ENCODE measurements at regions not wholly inside any gene's neighbourhood (a gene's known extent, or its start where the extent isn't known, plus 50 kb on each side); places are given as distances from the start of the nearest gene placed in this dataset.

- no peaks in the 10 kb centered on the region for H3K9me3 ChIP-seq (ENCODE audit: control insufficient read depth, low read length)
- H3K27me3 ChIP-seq (ENCODE audit: control insufficient read depth in 1 of 2, insufficient read depth in 2 of 2, low read length in 1 of 2) = no peaks in the 10 kb centered on the region
- H3K36me3 ChIP-seq (ENCODE audit: control insufficient read depth in 1 of 2, insufficient read depth in 2 of 2, low read length in 1 of 2) = no peaks in the 10 kb centered on the region
- H3K27ac ChIP-seq (ENCODE audit: low read depth in 1 of 2, low read length in 2 of 2) = no peak overlapping the region
- intact Hi-C loops (cut with DNase I) = no loop called here
- no peak for ATAC-seq (ENCODE audit: low FRiP score)
- H3K4me1 ChIP-seq (ENCODE audit: control insufficient read depth in 1 of 2, insufficient read depth in 2 of 2, low read length in 2 of 2) = no peaks in the 10 kb centered on the region
- 82 to 84% methylated on average over 1 of the region's 1 CpG for WGBS, 2 donors
- no peak overlapping the region for H3K4me3 ChIP-seq (ENCODE audit: low read length in 2 of 2)
- DNase-seq = no peak
Measured at GRCh38 chr3:154708554-154708953, 278.6 kb upstream of the GPR149 start.

DNA sequence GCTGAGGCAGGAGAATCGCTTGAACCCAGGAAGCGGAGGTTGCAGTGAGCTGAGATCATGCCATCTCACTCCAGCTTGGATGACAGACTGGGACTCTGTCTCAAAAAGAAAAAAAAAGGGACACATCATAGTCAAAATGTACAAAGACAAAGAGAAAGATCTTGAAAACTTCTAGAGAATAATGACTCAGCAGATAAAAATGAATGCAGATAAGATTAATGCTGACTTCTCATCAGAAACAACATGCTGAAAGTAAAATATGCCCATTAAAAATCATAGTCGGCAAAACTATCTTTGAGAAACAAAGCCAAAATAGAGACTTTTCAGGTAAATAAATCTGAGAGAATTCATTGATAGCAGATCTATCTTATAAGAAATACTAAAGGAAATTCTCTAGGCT, 271.1 kb upstream of the GPR149 start:
- intact Hi-C loops (cut with DNase I) = no loop called here
- no peaks in the 10 kb centered on the region for H3K4me1 ChIP-seq (ENCODE audit: control insufficient read depth in 1 of 2, insufficient read depth in 2 of 2, low read length in 2 of 2)
- WGBS, 2 donors = 79 to 88% methylated on average over 3 of the region's 3 CpGs
- H3K27ac ChIP-seq (ENCODE audit: low read depth in 1 of 2, low read length in 2 of 2) = no peak overlapping the region
- ATAC-seq (ENCODE audit: low FRiP score) = no peak
- no peak overlapping the region for H3K4me3 ChIP-seq (ENCODE audit: low read length in 2 of 2)
- no peaks in the 10 kb centered on the region for H3K36me3 ChIP-seq (ENCODE audit: control insufficient read depth in 1 of 2, insufficient read depth in 2 of 2, low read length in 1 of 2)
- no peak for DNase-seq
- H3K9me3 ChIP-seq (ENCODE audit: control insufficient read depth, low read length) = no peaks in the 10 kb centered on the region
- H3K27me3 ChIP-seq (ENCODE audit: control insufficient read depth in 1 of 2, insufficient read depth in 2 of 2, low read length in 1 of 2) = no peaks in the 10 kb centered on the region

DNA sequence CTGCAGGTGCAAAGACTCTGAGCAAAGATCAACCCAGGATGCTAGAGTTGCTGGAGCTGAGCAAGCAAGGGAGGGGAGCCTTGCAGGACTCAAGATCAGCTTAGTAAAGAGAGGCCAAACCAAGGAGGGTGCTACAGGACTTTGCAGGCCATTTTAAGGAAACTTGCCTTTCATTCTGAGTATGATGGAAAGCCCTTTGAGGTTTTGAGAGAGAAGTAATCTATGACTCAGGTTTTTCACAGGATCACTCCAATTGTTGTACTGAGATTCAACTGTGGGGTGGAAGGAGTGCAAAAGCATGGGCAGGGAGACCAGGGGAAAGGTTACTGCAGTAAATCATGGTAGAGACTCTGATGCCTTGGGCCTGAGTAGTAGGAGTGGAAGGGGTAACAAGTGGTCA, 260.4 kb upstream of the GPR149 start:
- intact Hi-C loops (cut with DNase I) = no loop called here
- Histone ChIP-seq H3K4me1 (ENCODE audit: control insufficient read depth in 1 of 2, insufficient read depth in 2 of 2, low read length in 2 of 2) (no peaks in the 10 kb centered on the region), H3K9me3 (ENCODE audit: control insufficient read depth, low read length) (no peaks in the 10 kb centered on the region), H3K4me3 (ENCODE audit: low read length in 2 of 2) (no peak overlapping the region), H3K27ac (ENCODE audit: low read depth in 1 of 2, low read length in 2 of 2) (no peak overlapping the region), H3K36me3 (ENCODE audit: control insufficient read depth in 1 of 2, insufficient read depth in 2 of 2, low read length in 1 of 2) (no peaks in the 10 kb centered on the region), H3K27me3 (ENCODE audit: control insufficient read depth in 1 of 2, insufficient read depth in 2 of 2, low read length in 1 of 2) (no peaks in the 10 kb centered on the region)
- DNase-seq (no peak), ATAC-seq (ENCODE audit: low FRiP score) (no peak)

- intact Hi-C loops (cut with DNase I) = no loop called here
- 43 to 52% methylated on average over 6 of the region's 6 CpGs for WGBS, 2 donors
- H3K27ac ChIP-seq (ENCODE audit: low read depth in 1 of 2, low read length in 2 of 2) = no peak overlapping the region
- no peak for ATAC-seq (ENCODE audit: low FRiP score)
- H3K9me3 ChIP-seq (ENCODE audit: control insufficient read depth, low read length) = peaks cover 4% of the 10 kb centered on the region
- H3K36me3 ChIP-seq (ENCODE audit: control insufficient read depth in 1 of 2, insufficient read depth in 2 of 2, low read length in 1 of 2) = no peaks in the 10 kb centered on the region
- H3K4me1 ChIP-seq (ENCODE audit: control insufficient read depth in 1 of 2, insufficient read depth in 2 of 2, low read length in 2 of 2) = no peaks in the 10 kb centered on the region
- H3K27me3 ChIP-seq (ENCODE audit: control insufficient read depth in 1 of 2, insufficient read depth in 2 of 2, low read length in 1 of 2) = no peaks in the 10 kb centered on the region
- H3K4me3 ChIP-seq (ENCODE audit: low read length in 2 of 2) = no peak overlapping the region
- no peak for DNase-seq
Measured at GRCh38 chr3:154684440-154684839, 254.4 kb upstream of the GPR149 start.

DNA sequence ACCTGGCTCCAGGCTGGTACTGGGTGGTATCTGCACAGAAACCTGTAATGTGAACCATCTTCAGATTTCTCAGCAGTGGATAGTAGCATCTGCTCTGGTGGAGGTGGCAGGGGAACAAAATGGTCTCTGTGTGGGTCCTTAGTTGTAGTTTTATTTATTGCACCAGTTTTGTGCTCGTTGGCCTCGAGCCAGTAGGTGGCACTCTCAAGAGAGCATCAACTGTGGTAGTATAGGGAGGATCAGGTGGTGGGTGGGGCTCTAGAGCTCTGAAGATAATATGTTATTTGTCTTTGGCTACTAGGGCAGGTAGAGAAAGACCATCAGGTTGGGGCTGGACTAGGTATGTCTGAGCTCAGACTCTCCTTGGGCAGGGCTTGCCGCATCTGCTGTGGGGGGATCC, 254.0 kb upstream of the GPR149 start:
- Histone ChIP-seq H3K9me3 (ENCODE audit: control insufficient read depth, low read length) (peaks cover 4% of the 10 kb centered on the region), H3K4me3 (ENCODE audit: low read length in 2 of 2) (no peak overlapping the region), H3K4me1 (ENCODE audit: control insufficient read depth in 1 of 2, insufficient read depth in 2 of 2, low read length in 2 of 2) (no peaks in the 10 kb centered on the region), H3K36me3 (ENCODE audit: control insufficient read depth in 1 of 2, insufficient read depth in 2 of 2, low read length in 1 of 2) (no peaks in the 10 kb centered on the region), H3K27ac (ENCODE audit: low read depth in 1 of 2, low read length in 2 of 2) (no peak overlapping the region), H3K27me3 (ENCODE audit: control insufficient read depth in 1 of 2, insufficient read depth in 2 of 2, low read length in 1 of 2) (no peaks in the 10 kb centered on the region)
- no peak for ATAC-seq (ENCODE audit: low FRiP score)
- intact Hi-C loops (cut with DNase I) = no loop called here
- no peak for DNase-seq
- WGBS, 2 donors = 78 to 81% methylated on average over 3 of the region's 3 CpGs

- H3K27me3 ChIP-seq (ENCODE audit: control insufficient read depth in 1 of 2, insufficient read depth in 2 of 2, low read length in 1 of 2) = no peaks in the 10 kb centered on the region
- H3K36me3 ChIP-seq (ENCODE audit: control insufficient read depth in 1 of 2, insufficient read depth in 2 of 2, low read length in 1 of 2) = no peaks in the 10 kb centered on the region
- intact Hi-C loops (cut with DNase I) = no loop called here
- peaks cover 2% of the 10 kb centered on the region for H3K9me3 ChIP-seq (ENCODE audit: control insufficient read depth, low read length)
- H3K27ac ChIP-seq (ENCODE audit: low read depth in 1 of 2, low read length in 2 of 2) = no peak overlapping the region
- H3K4me3 ChIP-seq (ENCODE audit: low read length in 2 of 2) = no peak overlapping the region
- ATAC-seq (ENCODE audit: low FRiP score) (no peak), DNase-seq (no peak)
- WGBS, 2 donors = 47 to 68% methylated on average over 1 of the region's 1 CpG
- no peaks in the 10 kb centered on the region for H3K4me1 ChIP-seq (ENCODE audit: control insufficient read depth in 1 of 2, insufficient read depth in 2 of 2, low read length in 2 of 2)
Measured at GRCh38 chr3:154678041-154678654, 248.2 kb upstream of the GPR149 start.

GRCh38 chr3:154668835-154669234, 238.8 kb upstream of the GPR149 start:
- H3K4me3 ChIP-seq (ENCODE audit: low read length in 2 of 2) = no peak overlapping the region
- no peak overlapping the region for H3K27ac ChIP-seq (ENCODE audit: low read depth in 1 of 2, low read length in 2 of 2)
- no peaks in the 10 kb centered on the region for H3K4me1 ChIP-seq (ENCODE audit: control insufficient read depth in 1 of 2, insufficient read depth in 2 of 2, low read length in 2 of 2)
- no peaks in the 10 kb centered on the region for H3K27me3 ChIP-seq (ENCODE audit: control insufficient read depth in 1 of 2, insufficient read depth in 2 of 2, low read length in 1 of 2)
- no peaks in the 10 kb centered on the region for H3K36me3 ChIP-seq (ENCODE audit: control insufficient read depth in 1 of 2, insufficient read depth in 2 of 2, low read length in 1 of 2)
- 66 to 79% methylated on average over 1 of the region's 1 CpG for WGBS, 2 donors
- no peaks in the 10 kb centered on the region for H3K9me3 ChIP-seq (ENCODE audit: control insufficient read depth, low read length)
- no peak for ATAC-seq (ENCODE audit: low FRiP score)
- DNase-seq = no peak
- intact Hi-C loops (cut with DNase I) = no loop called here

- intact Hi-C loops (cut with DNase I) = no loop called here
- 20 to 23% methylated on average over 2 of the region's 2 CpGs for WGBS, 2 donors
Measured at GRCh38 chr3:154668187-154668586, 238.2 kb upstream of the GPR149 start.

GRCh38 chr3:154666542-154666941, 236.6 kb upstream of the GPR149 start:
- 89 to 93% methylated on average over 3 of the region's 3 CpGs for WGBS, 2 donors
- no peak for ATAC-seq (ENCODE audit: low FRiP score)
- H3K27ac ChIP-seq (ENCODE audit: low read depth in 1 of 2, low read length in 2 of 2) = no peak overlapping the region
- intact Hi-C loops (cut with DNase I) = no loop called here
- no peaks in the 10 kb centered on the region for H3K9me3 ChIP-seq (ENCODE audit: control insufficient read depth, low read length)
- no peaks in the 10 kb centered on the region for H3K4me1 ChIP-seq (ENCODE audit: control insufficient read depth in 1 of 2, insufficient read depth in 2 of 2, low read length in 2 of 2)
- H3K27me3 ChIP-seq (ENCODE audit: control insufficient read depth in 1 of 2, insufficient read depth in 2 of 2, low read length in 1 of 2) = no peaks in the 10 kb centered on the region
- no peak overlapping the region for H3K4me3 ChIP-seq (ENCODE audit: low read length in 2 of 2)
- no peaks in the 10 kb centered on the region for H3K36me3 ChIP-seq (ENCODE audit: control insufficient read depth in 1 of 2, insufficient read depth in 2 of 2, low read length in 1 of 2)
- no peak for DNase-seq

More at GRCh38 chr3:154668187-154668586, 238.2 kb upstream of the GPR149 start:
- H3K9me3 ChIP-seq (ENCODE audit: control insufficient read depth, low read length) = no peaks in the 10 kb centered on the region
- ATAC-seq (ENCODE audit: low FRiP score) (no peak), DNase-seq (no peak)
- no peak overlapping the region for H3K27ac ChIP-seq (ENCODE audit: low read depth in 1 of 2, low read length in 2 of 2)
- H3K36me3 ChIP-seq (ENCODE audit: control insufficient read depth in 1 of 2, insufficient read depth in 2 of 2, low read length in 1 of 2) = no peaks in the 10 kb centered on the region
- H3K4me3 ChIP-seq (ENCODE audit: low read length in 2 of 2) = no peak overlapping the region
- no peaks in the 10 kb centered on the region for H3K4me1 ChIP-seq (ENCODE audit: control insufficient read depth in 1 of 2, insufficient read depth in 2 of 2, low read length in 2 of 2)
- no peaks in the 10 kb centered on the region for H3K27me3 ChIP-seq (ENCODE audit: control insufficient read depth in 1 of 2, insufficient read depth in 2 of 2, low read length in 1 of 2)

Data from aorta (tissue), 5 donors.